Fibroblast of the aortic adventitia (primary cell): ENCODE measurements at regions not wholly inside any gene's neighbourhood (a gene's known extent, or its start where the extent isn't known, plus 50 kb on each side); places are given as distances from the start of the nearest gene placed in this dataset.

Experiments
- DNase-seq: peaks from one replicate; pipeline ENCODE4 v3.0.0-alpha.2; 2010; ENCODE audit warnings: low read depth
- H3K4me3 ChIP-seq: 2 replicates; pipeline ENCODE4 v1.5.1; 2011; ENCODE audit warnings: low read depth, mild to moderate bottlenecking, control low read depth, low read length, moderate library complexity
- TF ChIP-seq, protein P1 (sequence below): IDR thresholded peaks from 2 replicates; pipeline ENCODE4 v1.5.1; 2011; ENCODE audit warnings: mild to moderate bottlenecking, low read length, control low read depth, inconsistent platforms; ENCODE audit not compliant: insufficient read depth

GRCh38 chr1:14500912-14501311 lies 97.6 kb upstream of the KAZN start:
- TF ChIP-seq, protein P1, sequence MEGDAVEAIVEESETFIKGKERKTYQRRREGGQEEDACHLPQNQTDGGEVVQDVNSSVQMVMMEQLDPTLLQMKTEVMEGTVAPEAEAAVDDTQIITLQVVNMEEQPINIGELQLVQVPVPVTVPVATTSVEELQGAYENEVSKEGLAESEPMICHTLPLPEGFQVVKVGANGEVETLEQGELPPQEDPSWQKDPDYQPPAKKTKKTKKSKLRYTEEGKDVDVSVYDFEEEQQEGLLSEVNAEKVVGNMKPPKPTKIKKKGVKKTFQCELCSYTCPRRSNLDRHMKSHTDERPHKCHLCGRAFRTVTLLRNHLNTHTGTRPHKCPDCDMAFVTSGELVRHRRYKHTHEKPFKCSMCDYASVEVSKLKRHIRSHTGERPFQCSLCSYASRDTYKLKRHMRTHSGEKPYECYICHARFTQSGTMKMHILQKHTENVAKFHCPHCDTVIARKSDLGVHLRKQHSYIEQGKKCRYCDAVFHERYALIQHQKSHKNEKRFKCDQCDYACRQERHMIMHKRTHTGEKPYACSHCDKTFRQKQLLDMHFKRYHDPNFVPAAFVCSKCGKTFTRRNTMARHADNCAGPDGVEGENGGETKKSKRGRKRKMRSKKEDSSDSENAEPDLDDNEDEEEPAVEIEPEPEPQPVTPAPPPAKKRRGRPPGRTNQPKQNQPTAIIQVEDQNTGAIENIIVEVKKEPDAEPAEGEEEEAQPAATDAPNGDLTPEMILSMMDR, result no peak
- no peak overlapping the region for H3K4me3 ChIP-seq

DNA sequence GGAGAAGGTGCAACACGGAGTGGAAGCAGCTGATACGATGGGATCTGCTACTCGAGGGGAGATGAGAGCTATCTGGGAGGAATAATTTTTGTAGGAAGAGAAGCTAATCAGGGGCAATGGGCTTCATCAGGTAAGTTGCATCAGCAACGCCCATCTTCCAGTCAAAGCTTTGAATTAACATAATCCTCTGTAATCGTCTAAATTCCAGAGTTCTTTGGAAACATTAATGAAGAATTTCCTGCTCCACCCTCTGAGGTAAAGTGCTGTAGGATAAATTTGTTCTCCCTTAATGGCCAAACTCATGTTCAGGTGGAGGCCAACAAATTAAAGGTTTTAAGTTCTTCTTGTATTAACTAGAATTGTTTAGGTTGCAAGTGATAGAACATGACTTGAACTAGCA lies 94.0 kb upstream of the KAZN start:
- TF ChIP-seq, protein P1, result no peak
- no peak for DNase-seq

More at GRCh38 chr1:14500912-14501311, 97.6 kb upstream of the KAZN start:
- no peak for DNase-seq

DNA sequence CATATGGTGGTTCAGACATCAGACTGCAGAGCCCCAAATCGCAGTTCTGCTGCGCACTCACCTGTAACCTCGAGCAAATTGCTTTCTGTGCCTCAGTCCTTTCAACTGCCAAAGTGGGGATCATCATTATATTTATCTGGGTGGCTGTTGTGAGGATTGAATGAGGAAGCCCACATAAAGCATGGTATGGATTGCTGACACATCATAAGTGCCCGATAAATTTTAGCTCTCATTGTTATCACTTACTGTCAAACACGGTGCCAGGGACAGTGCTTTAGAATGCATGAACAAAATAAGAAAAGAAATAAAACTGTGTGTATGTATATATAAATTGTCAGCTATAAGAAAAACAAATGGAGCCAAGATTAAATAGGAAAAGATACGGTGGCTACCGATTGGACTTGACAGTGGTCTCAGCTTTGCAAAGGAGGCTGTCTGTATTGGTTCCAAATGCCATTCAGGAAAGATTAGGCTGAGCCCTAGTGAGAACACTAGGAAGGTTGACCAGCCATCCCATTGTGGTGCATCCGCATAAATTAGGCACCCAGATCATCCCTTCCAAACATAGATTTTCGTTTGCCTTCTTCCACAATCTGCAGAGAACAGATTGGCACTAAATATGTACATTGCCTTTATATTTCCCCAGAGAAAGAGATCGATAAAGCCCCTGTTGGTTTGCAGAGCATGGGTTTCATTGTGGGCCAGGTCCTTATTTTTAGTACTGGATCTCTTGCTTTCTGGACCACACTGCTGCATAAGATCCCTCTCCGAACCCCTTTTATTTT lies 91.8 kb upstream of the KAZN start:
- DNase-seq, result no peak
- no peak overlapping the region for H3K4me3 ChIP-seq
- TF ChIP-seq, protein P1, result no peak

More for the DNA sequence above, 94.0 kb upstream of the KAZN start:
- H3K4me3 ChIP-seq, result no peak overlapping the region

DNA sequence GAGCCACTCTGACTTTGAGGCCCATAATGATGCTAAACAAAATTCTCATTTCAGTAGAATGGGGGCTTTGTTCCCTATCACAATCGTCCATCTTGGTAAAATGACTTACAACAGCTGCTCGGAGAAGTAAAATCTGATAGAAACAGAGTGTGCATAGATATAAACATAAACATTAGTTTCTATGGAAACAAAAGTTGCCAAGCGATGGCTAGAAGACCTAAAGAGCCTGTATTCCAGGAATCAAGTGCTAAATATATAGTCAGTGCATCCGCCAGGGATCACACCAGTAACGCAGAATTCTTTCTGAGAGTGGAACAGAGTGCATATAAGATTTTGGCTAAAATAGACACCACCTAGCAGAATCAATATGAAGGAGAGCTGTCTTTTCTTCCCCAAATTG lies 91.2 kb upstream of the KAZN start:
- DNase-seq, result no peak
- TF ChIP-seq, protein P1, result no peak
- H3K4me3 ChIP-seq, result no peak overlapping the region

- TF ChIP-seq, protein P1, result no peak
- no peak for DNase-seq
- no peak overlapping the region for H3K4me3 ChIP-seq
Measured at GRCh38 chr1:14508613-14509012, 89.9 kb upstream of the KAZN start.

GRCh38 chr1:14511166-14511680 lies 87.3 kb upstream of the KAZN start:
- TF ChIP-seq, protein P1, result no peak
- H3K4me3 ChIP-seq, result no peak overlapping the region
- DNase-seq, result no peak
